ENCODE measurements at regions not wholly inside any gene's neighbourhood (a gene's known extent, or its start where the extent isn't known, plus 50 kb on each side); places are given as distances from the start of the nearest gene placed in this dataset.

- DNase-seq (ENCODE audit: low spot score), result no peak
Observed at GRCh38 chr11:116642481-116642880, 130.3 kb downstream of the BUD13 start.

- DNase-seq (ENCODE audit: low spot score), result peak; percentile 30
Observed at GRCh38 chr11:116641561-116642045, 131.2 kb downstream of the BUD13 start.

- no peak for DNase-seq (ENCODE audit: low spot score)
Observed at GRCh38 chr11:116640641-116641402, 132.0 kb downstream of the BUD13 start.

GRCh38 chr11:116638463-116638862 is 134.3 kb downstream of the BUD13 start:
- DNase-seq (ENCODE audit: low spot score), result no peak

- no peak for DNase-seq (ENCODE audit: low spot score)
Observed at GRCh38 chr11:116637766-116638165, 135.0 kb downstream of the BUD13 start.

- no peak for DNase-seq (ENCODE audit: low spot score)
Observed at GRCh38 chr11:116636341-116636929, 136.4 kb downstream of the BUD13 start.

- no peak for DNase-seq (ENCODE audit: low spot score)
Observed at GRCh38 chr11:116631201-116631600, 141.6 kb downstream of the BUD13 start.

- no peak for DNase-seq (ENCODE audit: low spot score)
Observed at GRCh38 chr11:116618461-116618860, 154.3 kb downstream of the BUD13 start.

GRCh38 chr11:116615211-116615865 is 157.4 kb downstream of the BUD13 start:
- DNase-seq (ENCODE audit: low spot score), result no peak

- no peak for DNase-seq (ENCODE audit: low spot score)
Observed at GRCh38 chr11:116614306-116615210, 158.2 kb downstream of the BUD13 start.

- DNase-seq (ENCODE audit: low spot score), result no peak
Observed at GRCh38 chr11:116613206-116613875, 159.4 kb downstream of the BUD13 start.

GRCh38 chr11:116611998-116612620 is 160.7 kb downstream of the BUD13 start:
- no peak for DNase-seq (ENCODE audit: low spot score)

GRCh38 chr11:116610190-116610589 is 162.6 kb downstream of the BUD13 start:
- no peak for DNase-seq (ENCODE audit: low spot score)

- no peak for DNase-seq (ENCODE audit: low spot score)
Observed at GRCh38 chr11:116607027-116607426, 165.8 kb downstream of the BUD13 start.

GRCh38 chr11:116605543-116606459 is 167.0 kb downstream of the BUD13 start:
- peak; percentile 17 for DNase-seq (ENCODE audit: low spot score)

GRCh38 chr11:116603728-116604323 is 169.0 kb downstream of the BUD13 start:
- DNase-seq (ENCODE audit: low spot score), result no peak

GRCh38 chr11:116602637-116602942 is 170.2 kb downstream of the BUD13 start:
- no peak for DNase-seq (ENCODE audit: low spot score)

- peak; percentile 31 for DNase-seq (ENCODE audit: low spot score)
Observed at GRCh38 chr11:116601814-116602636, 170.8 kb downstream of the BUD13 start.

GRCh38 chr11:116600930-116601329 is 171.9 kb downstream of the BUD13 start:
- no peak for DNase-seq (ENCODE audit: low spot score)

All from H4 (cell line).